Esophagus (tissue), 2 donors: ENCODE measurements at regions not wholly inside any gene's neighbourhood (a gene's known extent, or its start where the extent isn't known, plus 50 kb on each side); places are given as distances from the start of the nearest gene placed in this dataset.

ENCODE experiments used
- H3K27ac ChIP-seq, 2 donors: one replicate each; pipeline ENCODE4 v1.5.1; 2013; ENCODE audit warnings: low read depth in 2 of 2, mild to moderate bottlenecking in 2 of 2, inconsistent platforms in 1 of 2, low read length in 1 of 2, moderate library complexity in 1 of 2
- H3K27me3 ChIP-seq, 2 donors: one replicate each; pipeline ENCODE4 v1.6.1; 2013; ENCODE audit warnings: low read length in 2 of 2, control low read depth in 1 of 2, mild to moderate bottlenecking in 1 of 2; ENCODE audit not compliant: insufficient read depth in 2 of 2, control insufficient read depth in 1 of 2
- H3K36me3 ChIP-seq, 2 donors: one replicate each; pipeline ENCODE4 v1.6.1; 2013; ENCODE audit warnings: low read length in 1 of 2; ENCODE audit not compliant: control insufficient read depth in 2 of 2, insufficient read depth in 2 of 2
- H3K4me1 ChIP-seq, 2 donors: one replicate each; pipeline ENCODE4 v1.6.1; 2013; ENCODE audit warnings: low read length in 1 of 2; ENCODE audit not compliant: control insufficient read depth in 2 of 2, insufficient read depth in 2 of 2
- H3K4me3 ChIP-seq, 2 donors: one replicate each; pipeline ENCODE4 v1.5.1; 2013; ENCODE audit warnings: low read length in 2 of 2, mild to moderate bottlenecking in 2 of 2, low read depth in 1 of 2, moderate library complexity in 1 of 2
- H3K9me3 ChIP-seq, 2 donors: one replicate each; pipeline ENCODE4 v1.6.1; 2013; ENCODE audit warnings: mild to moderate bottlenecking in 2 of 2, low read depth in 1 of 2, low read length in 1 of 2, moderate library complexity in 1 of 2; ENCODE audit not compliant: control insufficient read depth in 2 of 2, insufficient read depth in 1 of 2
- WGBS, 2 donors: extraction: QIAGEN DNeasy Blood & Tissue Kit; methylation state at CpG; one replicate each; pipeline ENCODE4 v1.1.7; 2013; 5-methylcytosine and 5-hydroxymethylcytosine counted together
- donor health status: healthy with polysubstance abuse.
- donor health status: Bipolar disorder and iron deficiency.

DNA sequence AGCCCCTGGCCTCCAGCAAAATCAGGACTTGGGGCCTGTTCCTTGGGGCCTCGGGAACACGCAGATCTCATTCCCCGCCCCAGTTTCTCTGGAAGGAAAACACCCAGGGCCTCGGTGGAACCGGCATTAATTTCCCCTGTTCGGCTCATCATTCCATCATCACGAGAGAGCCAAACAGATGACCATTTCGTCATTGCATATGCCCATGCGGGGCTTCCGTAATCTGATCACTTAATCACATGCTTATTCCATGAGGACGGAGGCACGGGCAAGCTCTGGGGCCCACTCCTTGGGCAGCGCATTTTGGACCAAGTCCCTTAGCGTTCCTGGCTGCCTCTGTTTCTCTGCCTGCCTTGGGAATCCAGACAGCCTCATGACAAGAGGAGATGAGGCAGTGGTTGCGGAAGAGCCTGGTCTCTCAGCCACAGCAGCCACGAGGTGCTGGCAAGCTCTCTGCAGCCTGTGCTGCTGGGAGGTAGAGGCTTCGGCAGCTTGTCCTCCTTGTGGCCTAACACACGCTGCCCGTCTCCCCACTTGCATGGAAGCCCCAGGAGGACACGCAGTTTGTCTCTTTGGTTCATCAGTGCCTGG, 65.0 kb upstream of the IER5L start:
- Histone ChIP-seq H3K36me3 (no peaks in the 10 kb centered on the region), H3K4me3 (no peak overlapping the region), H3K27ac (no peak overlapping the region), H3K9me3 (no peaks in the 10 kb centered on the region), H3K27me3 (no peaks in the 10 kb centered on the region), H3K4me1 (no peaks in the 10 kb centered on the region)
- 68 to 78% methylated on average over 20 of the region's 20 CpGs for WGBS, 2 donors

DNA sequence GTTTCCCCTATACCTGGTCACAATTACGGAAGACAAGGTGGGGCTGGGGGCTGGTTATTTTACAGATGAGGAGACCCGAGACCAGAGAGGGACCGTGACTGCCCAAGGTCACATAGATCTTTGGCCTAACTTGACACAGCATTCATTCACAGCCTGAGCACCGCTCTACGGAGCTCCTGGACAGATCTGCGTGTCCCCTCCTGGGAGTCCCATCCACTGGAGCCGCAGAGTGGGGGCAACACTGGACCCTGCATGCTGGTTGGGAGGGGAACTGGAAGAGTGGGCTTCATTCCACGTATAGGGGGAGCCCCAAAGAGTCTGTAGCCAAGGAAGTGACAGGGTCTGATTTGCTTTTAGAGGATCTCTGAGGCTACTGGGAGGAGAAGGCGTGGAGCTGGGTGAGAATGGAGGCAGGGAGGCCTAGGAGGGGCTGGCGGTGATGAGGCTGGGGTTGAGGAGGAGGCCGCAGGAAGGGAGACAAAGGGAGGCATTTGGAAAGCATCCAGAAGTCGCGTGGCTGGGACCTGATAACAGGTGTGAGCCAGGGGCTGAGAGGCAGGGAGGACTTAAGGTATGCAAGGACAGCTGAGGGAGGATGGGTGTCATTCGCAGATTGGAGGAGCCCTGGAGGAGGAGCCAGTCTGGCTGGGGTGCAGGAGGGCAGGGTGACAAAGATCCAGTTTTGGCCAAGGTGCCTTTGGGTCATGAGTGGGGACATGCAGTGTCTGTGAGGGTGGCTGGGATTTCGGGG, 64.3 kb upstream of the IER5L start:
- Histone ChIP-seq H3K27ac (no peak overlapping the region), H3K9me3 (no peaks in the 10 kb centered on the region), H3K27me3 (no peaks in the 10 kb centered on the region), H3K4me3 (no peak overlapping the region), H3K36me3 (no peaks in the 10 kb centered on the region), H3K4me1 (no peaks in the 10 kb centered on the region)
- WGBS, 2 donors: 86 to 87% methylated on average over 15 of the region's 15 CpGs

DNA sequence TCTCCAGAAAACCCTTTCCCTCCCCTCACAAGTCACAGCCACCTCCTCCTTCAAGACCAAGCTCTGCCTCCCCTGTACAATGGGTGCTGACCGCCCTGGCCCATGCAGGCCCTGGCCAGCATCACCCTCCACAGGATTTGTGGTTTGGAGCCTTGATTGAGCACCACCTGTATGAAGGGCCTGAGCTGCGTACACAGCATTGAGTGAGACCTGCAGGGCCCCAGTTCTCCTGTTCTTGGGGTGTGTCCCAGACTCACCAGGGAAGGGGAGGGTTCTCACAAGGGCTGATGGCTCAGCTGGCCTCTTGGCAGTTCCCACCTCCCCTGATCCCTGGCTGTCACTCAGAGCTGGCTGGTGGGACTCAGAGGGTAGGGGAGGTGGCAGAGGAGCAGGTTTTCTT, 63.7 kb upstream of the IER5L start:
- Histone ChIP-seq H3K27me3 (no peaks in the 10 kb centered on the region), H3K9me3 (no peaks in the 10 kb centered on the region), H3K4me1 (no peaks in the 10 kb centered on the region), H3K27ac (no peak overlapping the region), H3K36me3 (no peaks in the 10 kb centered on the region), H3K4me3 (no peak overlapping the region)
- 90 to 91% methylated on average over 2 of the region's 2 CpGs for WGBS, 2 donors

DNA sequence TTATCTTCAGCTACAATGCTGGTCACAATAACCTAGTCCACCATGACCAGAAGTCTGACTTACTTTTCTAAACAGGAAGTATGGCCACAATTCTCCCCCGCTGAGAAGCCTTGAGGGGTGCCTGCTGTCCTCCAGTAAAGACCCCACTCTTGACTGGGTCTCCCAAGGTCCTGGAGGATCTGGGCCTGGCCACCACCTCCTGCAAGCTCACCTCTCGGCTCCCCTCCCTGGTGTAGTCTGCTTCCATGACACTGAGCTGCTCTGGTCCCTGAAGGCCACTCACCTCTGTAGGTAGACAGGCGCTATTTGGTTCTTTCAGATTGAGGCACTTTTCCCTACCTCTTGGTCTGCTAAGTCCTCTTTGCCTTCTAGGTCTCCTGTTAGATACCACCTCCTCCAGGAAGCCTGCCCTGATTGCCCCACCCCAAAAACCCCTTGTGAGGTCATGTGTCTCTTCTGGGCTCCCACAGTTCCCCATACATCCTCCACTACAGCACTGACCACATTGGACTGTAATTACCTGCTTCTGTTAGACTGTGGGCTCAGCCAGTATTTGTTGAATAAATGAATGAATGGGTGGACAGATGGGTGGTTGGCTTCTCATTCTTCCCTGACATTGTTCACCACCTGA, 62.6 kb upstream of the IER5L start:
- 91 to 99% methylated on average over 3 of the region's 3 CpGs for WGBS, 2 donors
- no peak overlapping the region for H3K27ac ChIP-seq
- H3K9me3 ChIP-seq: no peaks in the 10 kb centered on the region
- H3K27me3 ChIP-seq: no peaks in the 10 kb centered on the region
- peaks cover 0 to under 1% of the 10 kb centered on the region in 2 donors for H3K4me1 ChIP-seq
- H3K4me3 ChIP-seq: no peak overlapping the region
- H3K36me3 ChIP-seq: no peaks in the 10 kb centered on the region

DNA sequence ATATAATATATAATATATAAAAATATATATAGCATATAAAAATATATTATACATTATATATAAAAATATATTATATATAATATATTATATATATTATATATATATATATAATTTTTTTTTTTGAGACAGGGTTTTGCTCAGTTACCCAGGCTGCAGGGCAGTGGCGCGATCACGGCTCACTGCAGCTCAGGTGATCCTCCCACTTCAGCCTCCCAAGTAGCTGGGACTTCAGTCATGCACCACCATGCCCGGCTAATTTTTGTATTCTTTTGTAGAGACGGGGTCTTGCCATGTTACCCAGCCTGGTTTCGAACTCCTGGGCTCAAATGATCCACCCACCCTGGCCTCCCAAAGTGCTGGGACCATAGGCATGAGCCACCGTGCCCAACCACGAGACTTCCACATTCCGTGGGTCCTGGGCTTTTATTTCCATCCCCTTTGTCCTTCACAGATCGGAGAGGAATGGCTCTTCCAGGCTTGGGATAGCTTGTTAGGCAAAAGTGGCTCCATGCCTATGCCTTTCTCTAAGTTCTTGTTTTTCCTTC, 62.0 kb upstream of the IER5L start:
- WGBS, 2 donors: 84 to 88% methylated on average over 10 of the region's 10 CpGs
- Histone ChIP-seq H3K4me1 (peaks cover 2 to 3% of the 10 kb centered on the region in 2 donors), H3K27ac (no peak overlapping the region), H3K9me3 (no peaks in the 10 kb centered on the region), H3K27me3 (no peaks in the 10 kb centered on the region), H3K4me3 (no peak overlapping the region), H3K36me3 (no peaks in the 10 kb centered on the region)

DNA sequence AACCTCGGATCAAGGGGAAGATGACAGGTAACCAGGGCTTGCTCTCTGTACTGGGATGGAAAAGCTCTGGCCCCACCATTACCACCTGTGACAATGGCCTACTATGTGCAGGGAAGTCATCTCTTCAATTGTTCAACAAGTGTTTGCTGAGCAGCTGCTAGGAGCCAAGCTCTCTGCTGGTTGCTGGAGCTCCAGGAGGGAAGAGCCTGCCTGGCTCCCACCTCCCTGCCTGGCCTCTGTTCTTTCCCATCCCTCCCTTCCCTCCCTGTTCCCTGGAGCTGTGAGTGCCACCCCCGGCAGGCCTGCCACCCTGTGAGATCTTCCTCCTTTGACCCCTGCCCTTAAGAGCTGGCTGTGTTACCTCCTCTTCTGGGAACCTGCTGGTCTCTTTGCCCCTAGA, 59.7 kb upstream of the IER5L start:
- Histone ChIP-seq H3K27ac (no peak overlapping the region), H3K4me1 (peaks cover 2 to 3% of the 10 kb centered on the region in 2 donors), H3K9me3 (peaks cover 0 to 6% of the 10 kb centered on the region in 2 donors), H3K27me3 (no peaks in the 10 kb centered on the region), H3K36me3 (no peaks in the 10 kb centered on the region), H3K4me3 (no peak overlapping the region)
- WGBS, 2 donors: 61 to 82% methylated on average over 2 of the region's 2 CpGs

DNA sequence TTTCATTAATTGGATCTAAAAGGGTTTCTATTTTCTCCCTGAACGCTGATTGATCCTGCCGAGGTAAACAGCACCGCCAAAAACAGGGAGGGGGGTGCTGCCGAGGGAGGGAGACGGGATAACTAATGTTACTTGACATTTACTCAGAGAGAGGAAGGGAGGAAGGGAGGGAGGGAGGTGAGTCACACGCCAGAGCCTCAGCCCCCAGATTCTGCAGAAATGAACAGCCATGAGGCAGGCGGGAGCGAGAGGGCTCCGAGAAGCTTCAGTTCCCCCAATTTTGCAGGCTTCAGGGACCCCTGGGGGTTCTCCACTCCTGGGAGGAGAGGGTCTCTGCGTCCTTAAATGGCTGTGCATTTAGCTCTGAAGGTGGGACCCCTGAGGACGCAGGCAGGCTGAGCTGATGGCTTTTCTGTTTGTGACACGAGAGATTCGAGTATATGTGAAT, 59.1 kb upstream of the IER5L start:
- H3K36me3 ChIP-seq: no peaks in the 10 kb centered on the region
- 13 to 17% methylated on average over 13 of the region's 13 CpGs for WGBS, 2 donors
- no peaks in the 10 kb centered on the region for H3K27me3 ChIP-seq
- no peak overlapping the region for H3K27ac ChIP-seq
- H3K9me3 ChIP-seq: peaks cover 0 to 6% of the 10 kb centered on the region in 2 donors
- H3K4me3 ChIP-seq: no peak overlapping the region
- H3K4me1 ChIP-seq: peaks cover 2 to 3% of the 10 kb centered on the region in 2 donors

DNA sequence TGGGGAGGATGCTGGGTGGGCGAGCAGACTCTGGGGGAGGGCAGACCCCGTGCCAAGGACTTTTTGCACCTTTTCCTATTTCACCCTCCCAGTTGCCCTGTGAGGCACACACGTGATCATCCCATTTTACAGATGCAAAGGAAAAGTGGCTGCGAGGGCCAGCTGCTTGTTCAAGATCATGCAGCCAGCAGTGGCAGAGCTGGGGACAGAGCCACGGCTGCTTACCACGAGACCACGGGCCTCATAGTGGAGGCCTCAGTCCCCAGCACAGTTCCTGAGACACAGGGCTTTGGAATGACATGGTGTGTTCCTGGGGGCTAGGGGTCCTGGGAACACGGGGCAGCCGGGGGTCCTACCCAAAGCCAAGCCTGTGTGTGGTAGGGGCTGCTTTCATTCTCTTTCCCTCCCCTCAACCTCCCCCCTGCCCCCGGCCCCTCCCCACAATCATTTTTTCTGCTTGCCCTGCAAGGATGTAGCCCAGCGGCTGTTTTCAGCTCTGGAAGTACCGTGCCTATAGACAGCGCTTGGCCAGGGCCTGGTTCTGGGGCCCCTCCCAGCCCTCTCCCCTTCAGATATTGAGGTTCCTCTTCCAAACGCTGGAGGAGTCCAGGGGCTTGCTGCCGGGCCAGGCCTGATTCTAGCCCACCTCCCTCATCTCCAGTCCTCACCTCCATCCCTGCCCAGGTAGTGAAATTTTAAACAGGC, 58.5 kb upstream of the IER5L start:
- no peak overlapping the region for H3K27ac ChIP-seq
- H3K36me3 ChIP-seq: no peaks in the 10 kb centered on the region
- WGBS, 2 donors: 56 to 60% methylated on average over 15 of the region's 15 CpGs
- H3K4me1 ChIP-seq: peaks cover 2 to 3% of the 10 kb centered on the region in 2 donors
- no peaks in the 10 kb centered on the region for H3K27me3 ChIP-seq
- peaks cover 0 to 6% of the 10 kb centered on the region in 2 donors for H3K9me3 ChIP-seq
- H3K4me3 ChIP-seq: no peak overlapping the region

DNA sequence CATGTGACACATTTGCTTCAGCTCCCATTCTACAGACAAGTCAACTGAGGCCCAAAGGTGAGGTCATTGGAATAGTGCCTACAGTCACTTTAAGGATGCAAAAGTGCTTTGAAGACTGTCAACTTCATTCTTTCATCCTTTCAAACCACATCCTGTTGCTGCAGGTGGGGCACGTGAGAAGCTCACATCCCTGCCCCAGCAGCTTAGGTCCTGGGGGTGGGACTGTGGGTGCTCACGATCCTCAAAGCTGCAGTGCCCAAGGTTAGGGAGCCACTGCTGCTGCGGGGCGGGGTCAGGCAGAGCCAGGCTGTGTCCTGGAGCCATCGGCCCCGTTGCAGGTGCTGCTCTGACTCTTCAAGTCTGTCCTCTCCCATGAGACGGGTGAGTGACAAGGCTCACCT, 57.9 kb upstream of the IER5L start:
- 37 to 55% methylated on average over 7 of the region's 7 CpGs for WGBS, 2 donors
- no peak overlapping the region for H3K4me3 ChIP-seq
- H3K27me3 ChIP-seq: no peaks in the 10 kb centered on the region
- peaks cover 0 to 6% of the 10 kb centered on the region in 2 donors for H3K9me3 ChIP-seq
- H3K36me3 ChIP-seq: no peaks in the 10 kb centered on the region
- H3K4me1 ChIP-seq: peaks cover 2 to 3% of the 10 kb centered on the region in 2 donors
- no peak overlapping the region for H3K27ac ChIP-seq
